ENCODE measurements at regions not wholly inside any gene's neighbourhood (a gene's known extent, or its start where the extent isn't known, plus 50 kb on each side); places are given as distances from the start of the nearest gene placed in this dataset.

- TF ChIP-seq, protein P1, sequence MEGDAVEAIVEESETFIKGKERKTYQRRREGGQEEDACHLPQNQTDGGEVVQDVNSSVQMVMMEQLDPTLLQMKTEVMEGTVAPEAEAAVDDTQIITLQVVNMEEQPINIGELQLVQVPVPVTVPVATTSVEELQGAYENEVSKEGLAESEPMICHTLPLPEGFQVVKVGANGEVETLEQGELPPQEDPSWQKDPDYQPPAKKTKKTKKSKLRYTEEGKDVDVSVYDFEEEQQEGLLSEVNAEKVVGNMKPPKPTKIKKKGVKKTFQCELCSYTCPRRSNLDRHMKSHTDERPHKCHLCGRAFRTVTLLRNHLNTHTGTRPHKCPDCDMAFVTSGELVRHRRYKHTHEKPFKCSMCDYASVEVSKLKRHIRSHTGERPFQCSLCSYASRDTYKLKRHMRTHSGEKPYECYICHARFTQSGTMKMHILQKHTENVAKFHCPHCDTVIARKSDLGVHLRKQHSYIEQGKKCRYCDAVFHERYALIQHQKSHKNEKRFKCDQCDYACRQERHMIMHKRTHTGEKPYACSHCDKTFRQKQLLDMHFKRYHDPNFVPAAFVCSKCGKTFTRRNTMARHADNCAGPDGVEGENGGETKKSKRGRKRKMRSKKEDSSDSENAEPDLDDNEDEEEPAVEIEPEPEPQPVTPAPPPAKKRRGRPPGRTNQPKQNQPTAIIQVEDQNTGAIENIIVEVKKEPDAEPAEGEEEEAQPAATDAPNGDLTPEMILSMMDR (IDR thresholded peaks at IDR 0.05; ENCODE audit: extremely low read depth in 1 of 2, insufficient read depth in 1 of 2, low read depth in 1 of 2, low read length in 2 of 2) = no peak
- no peak for TF ChIP-seq POLR2AphosphoS5 (IDR thresholded peaks at IDR 0.05; ENCODE audit: insufficient read depth, low read depth, low read length)
- TF ChIP-seq POLR2A (IDR thresholded peaks at IDR 0.05; ENCODE audit: low read depth, low read length) = no peak
Observed at GRCh38 chr20:3309226-3309625, 70.2 kb upstream of the SLC4A11 start.
